IPS-NIHi7 (cell line): ENCODE measurements at regions not wholly inside any gene's neighbourhood (a gene's known extent, or its start where the extent isn't known, plus 50 kb on each side); places are given as distances from the start of the nearest gene placed in this dataset.
A peak's percentile ranks its signal among the peaks of the same experiment; 100 is the strongest.

Experiments
- DNase-seq: peaks from one replicate; pipeline ENCODE4 v3.0.0; 2012; ENCODE audit warnings: mixed read lengths; ENCODE audit errors: extremely low spot score

DNA sequence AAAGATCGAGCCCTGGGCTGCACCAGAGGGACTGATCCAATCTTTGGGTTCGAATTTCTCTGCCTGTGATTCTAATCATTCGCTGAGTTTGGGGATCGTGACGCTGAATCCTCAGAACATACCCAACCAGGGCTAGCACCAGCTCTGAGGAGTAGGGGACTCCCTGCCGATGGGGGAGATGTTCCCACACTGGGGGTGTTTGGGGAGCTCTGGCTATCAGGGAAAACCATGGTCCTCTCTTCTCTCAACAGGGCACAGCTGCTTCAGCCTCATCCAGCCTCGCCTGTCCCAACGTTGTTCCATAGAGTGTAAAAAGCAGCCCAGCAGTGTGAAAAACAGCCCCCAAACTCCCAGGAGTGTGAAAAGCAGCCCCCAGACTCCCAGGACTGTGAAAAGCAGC lies 136.6 kb downstream of the ANKRD60 start:
- DNase-seq: no peak

DNA sequence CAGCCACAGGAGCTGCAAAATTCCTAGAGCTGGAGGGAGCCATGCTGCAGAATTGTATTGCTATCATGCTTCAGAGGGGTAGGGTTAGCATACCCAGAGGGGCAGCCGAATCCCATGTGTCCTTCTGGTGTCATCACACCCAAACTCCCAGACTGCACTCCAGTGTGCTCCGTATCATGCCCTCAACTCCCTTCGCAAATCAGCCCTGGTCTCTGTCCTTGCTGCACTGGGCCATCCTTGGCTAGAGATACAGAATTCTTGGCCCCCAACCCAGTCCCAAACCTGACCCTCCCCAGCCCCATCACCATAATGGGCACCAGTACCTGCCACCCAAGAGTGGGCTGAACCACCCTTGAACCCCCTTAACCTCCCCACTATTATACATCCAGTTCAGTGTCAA lies 138.3 kb downstream of the ANKRD60 start:
- no peak for DNase-seq

DNA sequence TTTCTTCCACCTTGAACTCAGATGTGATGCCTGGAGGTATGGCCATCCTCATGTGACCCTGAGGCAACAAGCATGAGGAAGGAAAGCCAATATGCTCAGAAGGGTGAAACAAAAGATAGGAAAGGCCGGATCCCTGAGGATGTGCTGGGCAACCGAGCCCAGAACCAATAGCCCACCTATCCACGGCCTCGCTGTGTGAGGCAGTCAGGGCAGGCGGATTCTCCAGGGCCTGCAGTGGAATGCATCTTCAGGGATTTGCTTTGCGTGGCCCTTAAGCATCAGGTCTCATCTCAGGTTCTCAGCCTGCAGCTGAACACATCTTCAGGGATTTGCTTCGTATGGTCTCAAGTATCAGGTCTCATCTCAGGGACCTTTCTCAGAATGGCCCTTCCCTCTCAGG lies 139.8 kb downstream of the ANKRD60 start:
- DNase-seq: no peak

DNA sequence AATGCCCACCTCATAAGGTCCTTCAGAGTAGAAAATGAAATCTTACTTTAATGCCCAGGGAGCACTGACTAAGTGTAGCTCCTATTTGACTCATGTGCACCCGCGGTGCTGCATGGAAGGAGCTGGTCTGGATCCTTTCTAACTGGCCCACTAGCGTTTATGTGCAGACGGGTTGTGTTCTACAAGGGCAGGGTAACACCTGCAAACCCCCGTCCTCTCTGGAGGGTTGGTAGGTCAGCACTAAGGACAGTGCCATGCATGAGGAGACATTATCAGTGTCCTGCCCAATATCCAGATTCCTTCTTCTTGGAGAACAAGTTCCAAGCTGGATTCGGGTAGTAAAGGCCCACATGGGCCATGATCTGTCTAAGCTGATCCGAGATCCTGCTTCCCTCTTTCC lies 140.3 kb downstream of the ANKRD60 start:
- no peak for DNase-seq

DNA sequence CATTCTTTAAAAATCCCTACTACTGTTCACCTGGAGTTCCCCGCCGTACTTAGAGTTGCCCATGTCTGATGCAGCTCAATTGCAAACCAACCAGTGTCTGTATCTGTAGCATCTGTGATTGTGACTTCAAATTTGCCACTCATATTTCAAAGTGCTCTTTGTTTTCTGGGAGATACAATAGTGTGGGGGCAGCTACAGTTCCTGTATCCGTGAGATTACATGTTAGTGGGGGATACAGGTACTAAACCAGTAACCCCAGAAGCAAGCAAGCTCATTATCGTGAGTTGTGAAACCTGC lies 140.9 kb downstream of the ANKRD60 start:
- no peak for DNase-seq

DNA sequence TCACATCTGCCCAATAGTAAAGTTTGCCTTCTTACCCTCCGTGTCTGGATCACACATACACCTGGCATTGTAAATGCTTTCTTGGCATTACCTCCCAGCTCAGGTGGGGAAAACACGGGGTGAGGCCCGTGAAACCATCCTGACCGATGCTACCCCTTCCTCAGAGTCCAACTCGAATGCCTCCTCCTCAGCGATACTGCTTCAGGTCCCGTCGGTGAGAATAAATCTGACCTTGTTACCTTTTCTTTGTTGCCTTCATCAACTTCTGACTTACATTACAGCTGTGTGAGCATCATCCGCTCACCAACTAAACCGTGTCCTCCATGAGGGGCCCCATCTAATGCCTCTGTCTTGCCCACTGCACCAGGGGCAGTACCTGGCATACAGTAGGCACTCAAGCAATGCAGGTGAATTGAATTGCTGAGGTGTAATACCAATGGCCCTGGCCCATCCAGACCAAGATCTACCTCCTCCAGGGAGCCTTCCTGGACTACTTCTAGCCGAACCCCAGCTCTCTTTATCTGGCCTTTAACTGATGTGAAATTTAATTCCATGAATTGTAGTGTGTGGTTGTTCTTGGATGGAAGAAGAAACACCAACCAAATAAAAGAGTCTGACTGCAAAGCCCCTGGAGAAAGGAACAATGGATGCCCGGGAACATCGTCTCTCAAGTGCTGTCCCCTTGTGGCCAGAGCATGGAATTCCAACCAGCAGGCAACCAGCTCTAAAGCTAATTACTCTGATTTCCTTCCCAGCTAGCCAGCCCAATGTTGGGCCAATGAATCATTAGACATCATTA lies 141.5 kb downstream of the ANKRD60 start:
- peak; percentile 83 for DNase-seq

DNA sequence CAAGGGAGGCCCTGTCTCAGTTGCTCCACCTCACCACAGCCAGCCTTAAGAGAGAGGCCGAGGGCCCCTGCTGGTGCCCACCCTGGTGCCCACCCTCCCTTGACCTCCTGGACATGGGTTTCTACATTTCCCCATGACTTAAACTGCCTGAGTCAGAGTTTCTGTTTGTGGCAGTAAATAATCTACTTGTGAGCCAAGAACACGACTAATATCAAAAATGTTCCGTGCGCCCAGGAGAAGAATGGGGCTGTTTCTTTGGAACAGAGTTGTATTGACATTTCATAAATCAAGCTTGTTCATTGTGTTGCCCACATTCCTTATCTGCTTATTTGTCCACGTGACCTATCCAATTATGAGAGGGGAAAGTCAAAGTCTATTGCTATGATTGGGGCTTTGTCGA lies 143.5 kb downstream of the ANKRD60 start:
- no peak for DNase-seq

DNA sequence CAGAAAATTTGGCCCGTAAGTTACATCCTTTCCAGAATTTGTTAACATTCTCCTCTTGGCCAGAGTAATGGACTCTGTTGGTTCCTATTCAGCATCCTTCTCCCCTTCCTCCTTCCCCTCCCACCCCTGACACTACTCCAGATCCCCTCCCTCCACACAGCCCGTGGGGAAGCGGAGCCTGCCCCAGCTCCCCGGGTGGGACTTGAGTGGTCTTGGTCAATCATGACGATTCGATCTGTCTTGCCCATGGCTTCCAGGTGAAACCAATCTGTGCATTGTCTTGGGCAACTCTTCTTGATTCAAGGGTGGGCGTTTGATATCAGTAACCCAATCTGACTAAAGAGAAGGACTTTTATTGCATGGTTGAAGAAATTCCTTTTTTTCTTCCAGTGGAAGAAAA lies 143.9 kb downstream of the ANKRD60 start:
- DNase-seq: no peak

DNA sequence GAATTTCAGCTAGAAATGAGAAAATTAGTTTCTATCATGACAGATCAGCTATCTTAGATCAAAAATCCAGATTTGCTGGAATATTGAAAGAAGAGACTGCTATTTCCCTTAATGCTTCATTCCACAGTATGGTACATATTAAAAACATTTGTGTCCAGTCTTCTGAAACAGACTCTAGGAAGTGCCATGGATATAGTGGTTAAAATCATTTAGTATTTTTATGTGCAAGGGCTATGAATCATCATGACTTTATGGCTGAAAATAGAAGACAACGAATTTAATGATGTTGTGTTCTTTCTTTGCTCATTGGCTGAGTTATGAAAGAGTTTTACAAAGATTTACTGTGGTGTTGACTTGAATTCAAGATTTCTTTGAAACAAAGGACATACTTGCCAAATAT lies 146.6 kb downstream of the ANKRD60 start:
- DNase-seq: no peak

DNA sequence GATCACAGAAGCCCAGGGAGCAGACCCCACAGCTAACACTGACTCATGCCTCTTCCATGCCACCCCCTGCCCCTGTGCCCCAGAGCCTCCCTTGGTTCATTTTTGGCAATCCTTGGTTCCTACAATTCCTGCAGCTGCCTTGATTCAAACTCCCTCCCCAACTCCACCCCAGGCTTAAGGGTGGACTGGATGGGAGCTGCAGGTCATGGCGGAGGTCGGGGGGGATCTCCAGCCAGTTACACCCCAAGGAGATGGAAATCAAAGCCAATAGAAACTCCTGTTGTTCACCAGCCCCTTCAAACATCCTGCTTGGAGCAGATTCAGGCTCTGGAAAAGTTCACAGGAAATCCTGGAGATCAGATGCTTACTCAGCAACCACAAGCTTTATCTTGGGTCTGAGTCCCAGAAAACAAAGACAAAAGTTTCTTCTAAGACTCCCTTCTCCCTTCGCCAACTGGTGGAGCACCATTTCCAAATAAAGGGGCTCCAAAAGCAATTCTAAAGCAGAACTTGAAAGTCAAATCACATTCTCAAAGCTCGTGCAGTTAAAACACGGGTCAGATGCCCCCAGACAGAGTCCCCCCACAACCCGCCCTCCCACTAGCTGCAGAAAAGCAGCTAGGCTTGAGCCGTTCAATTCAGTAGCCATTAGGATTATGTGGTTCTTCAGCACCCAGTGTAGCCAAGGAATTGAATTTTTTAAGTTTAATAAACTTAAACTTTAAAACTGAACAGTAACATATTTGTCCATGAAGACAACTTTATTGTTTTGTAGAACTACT lies 149.5 kb downstream of the ANKRD60 start:
- no peak for DNase-seq

DNA sequence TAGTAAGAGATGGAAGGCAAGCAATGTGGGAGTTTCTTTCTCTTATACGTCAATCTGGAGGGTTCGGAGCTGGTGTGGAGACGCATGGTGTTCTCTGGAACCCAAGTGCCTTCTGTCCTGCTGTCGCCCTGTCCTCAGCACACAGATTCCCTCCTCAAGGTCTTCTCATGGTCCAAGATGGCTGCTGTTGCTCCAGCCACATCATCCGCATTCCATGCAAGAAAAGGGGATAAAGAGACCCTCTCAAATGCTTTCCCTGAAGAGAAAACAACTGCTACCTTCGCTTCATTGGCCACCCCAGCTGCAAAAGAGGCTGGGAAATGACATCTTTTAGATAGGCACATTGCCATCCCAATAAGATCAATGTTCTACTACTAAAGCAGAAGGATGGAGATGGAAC lies 151.2 kb downstream of the ANKRD60 start:
- DNase-seq: no peak

DNA sequence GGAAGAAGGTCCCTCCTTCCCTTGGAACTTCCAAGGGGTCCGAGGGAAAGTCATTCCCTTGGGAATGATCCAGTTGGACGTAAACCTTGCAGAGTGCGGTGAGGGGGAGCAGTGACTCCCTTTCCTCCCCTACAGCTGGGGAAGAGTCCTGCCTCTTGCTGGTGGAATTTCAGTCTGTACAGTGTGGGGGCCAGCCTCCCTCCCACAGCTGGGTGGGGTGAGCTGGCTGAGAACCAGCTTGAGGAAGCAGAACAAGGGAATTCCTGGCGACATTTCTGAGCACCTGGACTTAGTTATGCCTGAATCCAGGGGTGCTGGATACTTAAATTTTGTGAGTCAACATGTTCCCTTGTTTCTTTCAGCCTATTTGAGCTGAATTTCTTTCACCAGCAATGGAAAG lies 152.0 kb downstream of the ANKRD60 start:
- DNase-seq: no peak

DNA sequence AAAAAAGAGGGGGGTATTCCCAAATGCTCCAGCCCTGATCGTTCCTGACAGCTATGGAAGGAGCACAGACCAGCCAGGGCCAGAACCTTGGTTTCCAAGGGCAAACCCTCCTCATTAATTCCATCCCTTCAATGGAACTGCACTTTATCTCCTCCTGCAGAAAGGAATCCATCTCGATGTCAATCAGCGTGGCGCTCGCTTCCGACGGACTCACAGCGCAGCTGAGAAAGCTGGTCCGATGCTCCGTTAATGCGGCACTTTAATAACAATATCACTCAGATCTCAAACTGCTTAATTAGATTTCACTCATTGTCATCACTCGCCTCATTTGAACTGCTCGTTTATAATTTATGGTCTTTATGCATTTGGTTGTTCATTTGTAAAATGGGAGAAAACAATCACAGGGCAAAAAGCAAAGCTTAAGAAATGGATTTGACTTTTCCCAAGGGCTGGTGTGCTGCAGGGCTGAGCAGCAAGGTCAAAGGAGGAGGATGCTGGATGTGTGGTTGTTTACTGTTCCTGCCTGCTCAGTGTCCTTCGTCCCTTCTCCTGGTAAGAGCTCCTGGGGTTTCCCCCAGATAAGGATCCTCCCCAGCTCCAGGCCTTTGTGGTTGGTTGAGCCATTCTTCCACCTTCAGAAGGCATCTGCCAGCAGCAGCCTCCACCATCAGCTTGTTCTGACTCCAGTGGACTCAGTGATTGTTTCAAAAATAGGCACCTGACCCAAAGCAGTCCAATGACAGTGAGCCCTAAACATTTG lies 152.7 kb downstream of the ANKRD60 start:
- no peak for DNase-seq

DNA sequence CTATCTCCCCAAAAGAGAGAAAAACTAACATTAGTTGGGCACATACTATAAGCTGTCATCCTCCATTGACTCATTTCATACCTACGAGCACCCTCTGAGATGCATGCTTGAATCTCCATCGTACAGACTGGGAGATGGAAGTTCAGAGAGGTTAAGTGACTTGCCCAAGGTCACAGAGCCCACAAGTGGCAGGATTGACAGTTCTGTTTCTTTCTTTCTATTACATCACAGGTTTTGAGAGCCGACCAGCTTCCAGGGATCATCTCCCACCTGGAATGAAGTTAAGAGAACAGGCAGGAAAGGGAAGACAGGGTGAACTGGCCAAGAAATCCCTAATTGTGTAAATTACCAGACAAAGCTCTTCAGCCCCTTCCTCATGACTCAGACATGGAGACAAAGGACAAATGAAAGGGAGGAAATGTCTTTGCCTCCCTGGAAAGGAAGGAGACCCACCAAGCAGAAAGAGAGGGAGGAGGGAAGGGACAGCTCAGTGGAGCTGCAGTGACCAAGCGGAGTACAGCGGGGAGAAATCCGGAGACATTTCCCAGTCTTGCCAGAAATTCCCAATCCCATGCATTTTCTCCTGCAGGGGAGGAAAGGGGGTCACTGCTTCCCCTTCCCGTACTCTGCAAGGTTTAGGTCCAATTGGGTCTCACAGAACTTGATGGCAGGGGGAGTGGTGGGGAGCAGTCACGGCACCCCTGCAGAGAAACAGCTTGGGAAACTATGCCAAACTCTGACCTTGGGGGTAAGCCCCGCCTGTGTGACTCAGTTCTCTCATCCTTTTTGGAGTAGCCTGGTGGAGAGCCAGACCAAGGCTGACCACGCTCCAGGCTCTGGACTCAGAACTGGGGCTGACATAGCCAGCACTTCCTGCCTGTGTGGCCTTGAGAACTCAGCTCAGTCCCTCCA lies 154.3 kb downstream of the ANKRD60 start:
- no peak for DNase-seq

DNA sequence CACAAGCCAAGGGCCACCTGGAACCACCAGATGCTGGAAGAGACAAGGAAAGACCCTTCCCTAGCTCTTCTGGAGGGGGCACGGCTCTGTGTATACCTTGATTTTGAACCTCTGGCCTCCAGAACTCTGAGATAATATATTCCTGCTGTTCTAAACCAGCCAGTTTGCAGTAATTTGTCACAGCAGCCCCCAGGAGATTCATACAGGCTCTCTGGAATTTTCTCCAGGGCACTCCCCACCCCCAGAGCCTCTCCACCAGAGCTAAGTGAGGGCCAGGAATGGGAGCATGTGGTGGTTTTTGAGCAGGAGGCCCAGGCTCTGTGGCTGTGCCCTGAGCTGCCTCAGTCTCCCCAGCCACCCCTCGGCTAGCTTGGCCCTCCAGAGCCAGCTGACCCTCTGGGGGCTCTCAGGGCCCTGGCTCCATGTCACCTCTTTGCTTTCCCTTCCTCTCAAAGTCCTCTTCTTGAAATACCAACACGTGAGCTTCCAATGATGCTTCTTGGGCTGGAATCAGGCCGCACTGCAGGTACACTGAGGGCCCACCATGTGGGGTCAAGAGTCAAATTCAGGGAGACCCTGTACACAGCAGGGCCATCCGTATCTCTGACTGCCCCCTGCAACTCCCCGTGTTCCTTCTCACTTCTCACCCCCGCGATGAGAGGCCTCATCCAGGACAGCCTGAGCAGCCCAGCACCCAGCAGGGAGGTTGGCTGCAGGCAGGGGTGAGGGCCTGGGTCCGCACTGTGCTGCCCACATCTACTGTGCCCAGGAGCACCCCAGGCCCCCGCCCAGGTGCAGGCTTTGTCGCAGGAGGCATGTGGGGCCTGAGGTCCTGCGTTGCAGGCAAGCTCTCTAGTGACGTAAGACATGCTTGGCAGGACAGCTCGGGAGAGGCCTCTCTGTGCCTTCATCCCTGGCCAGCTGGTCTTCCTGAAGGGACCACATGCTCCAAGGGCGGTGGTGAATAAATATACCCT lies 155.5 kb downstream of the ANKRD60 start:
- no peak for DNase-seq

DNA sequence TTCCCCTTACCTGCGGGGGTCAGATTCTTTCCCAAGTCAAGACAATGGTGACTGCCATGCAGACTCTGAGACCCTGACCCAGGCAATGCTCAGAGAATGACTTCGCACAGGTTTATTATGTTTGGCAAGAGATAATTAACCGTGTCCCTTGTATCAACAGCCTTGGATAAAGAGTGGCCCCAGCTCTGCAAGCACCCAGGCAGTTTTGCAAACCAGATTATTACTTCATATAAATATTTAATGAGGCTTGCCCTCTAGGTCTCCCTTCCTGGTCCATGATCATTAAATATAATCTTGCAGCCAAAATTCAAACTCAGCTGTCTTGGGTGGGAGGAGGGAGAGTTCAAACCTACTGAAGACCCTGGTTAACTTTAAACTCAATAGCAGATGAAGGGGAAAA lies 156.5 kb downstream of the ANKRD60 start:
- no peak for DNase-seq

DNA sequence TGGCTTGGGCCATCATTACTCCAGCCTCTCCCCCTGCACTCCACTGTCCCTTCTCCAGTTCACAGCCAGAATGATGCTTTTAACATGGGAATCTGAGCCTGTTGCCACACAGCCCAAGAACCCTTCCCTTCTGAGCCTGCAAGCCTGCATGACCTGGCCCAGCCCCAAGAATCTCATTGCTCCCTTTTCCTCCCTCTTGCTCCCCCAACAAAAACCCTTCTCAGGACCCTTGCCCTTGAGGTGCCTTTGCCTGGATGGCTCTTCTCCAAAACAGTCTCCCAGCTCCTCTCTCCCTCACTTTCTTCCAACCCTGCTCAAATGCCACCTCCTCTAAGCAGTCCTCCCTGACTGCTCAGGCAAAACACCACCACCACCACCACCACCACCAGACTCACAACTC lies 157.2 kb downstream of the ANKRD60 start:
- DNase-seq: no peak

DNA sequence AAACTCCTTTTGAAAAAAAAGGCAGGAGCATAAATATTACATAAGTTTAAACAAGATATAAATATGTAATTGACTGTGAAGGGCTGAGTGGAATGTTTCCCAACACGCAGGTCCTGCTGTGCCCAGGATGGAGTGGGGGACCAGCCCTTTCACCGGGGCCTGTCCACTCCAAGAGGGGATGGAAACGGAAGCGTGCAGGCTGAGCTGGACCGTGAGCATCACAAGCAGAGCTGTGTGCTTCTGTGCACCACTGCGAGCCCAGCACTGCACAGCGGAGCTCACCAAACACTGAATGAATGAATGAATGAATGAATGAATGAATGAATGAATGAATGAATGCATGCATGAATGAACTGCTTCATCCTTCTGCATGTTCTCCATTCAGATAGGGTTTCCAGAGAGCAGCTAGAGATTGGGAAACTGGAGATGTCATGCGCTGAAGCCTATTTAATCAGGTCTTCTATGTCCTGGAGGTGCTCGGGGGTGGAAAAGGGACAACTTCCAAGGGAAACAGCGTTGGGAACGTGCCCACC lies 157.7 kb downstream of the ANKRD60 start:
- no peak for DNase-seq

DNA sequence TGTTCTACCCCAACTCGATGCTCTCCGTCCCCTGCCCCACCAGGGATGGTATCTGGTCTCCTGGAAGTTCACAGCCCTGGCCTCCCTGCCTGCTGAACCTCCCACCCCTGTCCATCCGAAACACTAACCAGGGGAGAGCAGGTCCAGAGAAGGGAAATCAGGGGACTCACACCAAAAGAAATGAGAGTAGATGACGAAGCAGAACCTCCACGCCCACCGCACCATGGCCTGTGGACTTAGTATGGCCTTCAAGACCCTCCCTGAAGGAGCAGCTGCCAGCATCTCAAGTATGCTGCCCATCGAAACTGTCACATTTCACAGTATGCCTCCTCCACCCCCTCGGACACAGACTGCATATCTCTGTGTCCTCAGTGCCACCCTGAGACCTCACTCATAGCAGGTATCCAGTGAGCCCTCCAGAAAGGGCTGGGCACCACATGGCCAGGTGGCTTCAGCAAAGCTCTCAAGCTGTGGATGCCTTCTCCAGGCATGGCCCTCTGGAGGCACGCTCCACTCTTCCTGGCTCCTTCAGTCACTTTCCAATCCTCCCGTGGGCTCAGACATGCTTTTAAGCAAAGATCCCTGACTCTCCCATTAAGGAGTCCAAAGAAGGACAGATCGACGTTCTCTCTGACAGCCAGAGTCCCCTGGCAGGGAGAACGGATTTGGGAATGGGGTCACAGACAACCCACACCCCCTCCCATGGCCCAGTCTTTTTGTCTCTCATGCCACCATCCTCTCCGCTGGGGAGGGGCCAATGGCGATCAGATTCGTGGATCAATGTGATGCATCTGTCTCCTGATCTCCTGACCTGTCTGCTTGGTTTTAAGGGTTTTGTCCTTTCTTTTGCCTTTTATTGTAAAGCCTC lies 158.4 kb downstream of the ANKRD60 start:
- DNase-seq: no peak
